ENCODE measurements at regions not wholly inside any gene's neighbourhood (a gene's known extent, or its start where the extent isn't known, plus 50 kb on each side); places are given as distances from the start of the nearest gene placed in this dataset.

- TF ChIP-seq, protein P1, sequence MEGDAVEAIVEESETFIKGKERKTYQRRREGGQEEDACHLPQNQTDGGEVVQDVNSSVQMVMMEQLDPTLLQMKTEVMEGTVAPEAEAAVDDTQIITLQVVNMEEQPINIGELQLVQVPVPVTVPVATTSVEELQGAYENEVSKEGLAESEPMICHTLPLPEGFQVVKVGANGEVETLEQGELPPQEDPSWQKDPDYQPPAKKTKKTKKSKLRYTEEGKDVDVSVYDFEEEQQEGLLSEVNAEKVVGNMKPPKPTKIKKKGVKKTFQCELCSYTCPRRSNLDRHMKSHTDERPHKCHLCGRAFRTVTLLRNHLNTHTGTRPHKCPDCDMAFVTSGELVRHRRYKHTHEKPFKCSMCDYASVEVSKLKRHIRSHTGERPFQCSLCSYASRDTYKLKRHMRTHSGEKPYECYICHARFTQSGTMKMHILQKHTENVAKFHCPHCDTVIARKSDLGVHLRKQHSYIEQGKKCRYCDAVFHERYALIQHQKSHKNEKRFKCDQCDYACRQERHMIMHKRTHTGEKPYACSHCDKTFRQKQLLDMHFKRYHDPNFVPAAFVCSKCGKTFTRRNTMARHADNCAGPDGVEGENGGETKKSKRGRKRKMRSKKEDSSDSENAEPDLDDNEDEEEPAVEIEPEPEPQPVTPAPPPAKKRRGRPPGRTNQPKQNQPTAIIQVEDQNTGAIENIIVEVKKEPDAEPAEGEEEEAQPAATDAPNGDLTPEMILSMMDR (conservative IDR thresholded peaks at IDR 0.05 in 1 of 2, IDR thresholded peaks at IDR 0.05 in 1 of 2; ENCODE audit: low read depth in 1 of 2, low read length in 2 of 2) = no peak
- no peak for TF ChIP-seq EZH2 (IDR thresholded peaks at IDR 0.05; ENCODE audit: low read length, missing control alignments)
Measured at GRCh38 chr5:77568555-77568954, 70.0 kb downstream of the OTP start.
